GM12872 (cell line): ENCODE measurements at regions not wholly inside any gene's neighbourhood (a gene's known extent, or its start where the extent isn't known, plus 50 kb on each side); places are given as distances from the start of the nearest gene placed in this dataset.

ENCODE experiments used
- TF ChIP-seq, protein P1 (sequence below): IDR thresholded peaks from 3 replicates; pipeline ENCODE4 v1.5.1; 2011; ENCODE audit warnings: low read depth, mild to moderate bottlenecking, low read length, moderate library complexity; ENCODE audit not compliant: insufficient read depth

DNA sequence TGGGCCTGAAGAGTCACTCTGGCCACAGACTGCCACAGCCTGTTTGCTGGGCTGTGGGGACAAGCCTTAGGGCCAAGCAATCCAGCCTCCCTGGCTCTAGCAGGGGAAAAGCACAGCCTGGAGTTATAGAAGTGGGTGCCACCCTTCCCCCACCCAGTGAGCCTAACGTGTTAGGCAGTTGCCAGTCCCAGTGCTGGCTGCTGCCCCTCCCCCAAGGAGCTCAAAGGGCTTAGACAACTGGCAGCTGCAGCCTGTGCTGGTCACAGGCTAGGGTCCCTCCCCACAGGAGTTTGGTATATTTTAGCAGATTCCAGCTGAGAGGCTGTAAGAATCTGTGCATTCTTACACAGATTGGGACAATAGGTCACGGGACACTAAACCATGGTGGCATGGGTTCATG, 370.3 kb upstream of the FGF16 start:
- TF ChIP-seq, protein P1, sequence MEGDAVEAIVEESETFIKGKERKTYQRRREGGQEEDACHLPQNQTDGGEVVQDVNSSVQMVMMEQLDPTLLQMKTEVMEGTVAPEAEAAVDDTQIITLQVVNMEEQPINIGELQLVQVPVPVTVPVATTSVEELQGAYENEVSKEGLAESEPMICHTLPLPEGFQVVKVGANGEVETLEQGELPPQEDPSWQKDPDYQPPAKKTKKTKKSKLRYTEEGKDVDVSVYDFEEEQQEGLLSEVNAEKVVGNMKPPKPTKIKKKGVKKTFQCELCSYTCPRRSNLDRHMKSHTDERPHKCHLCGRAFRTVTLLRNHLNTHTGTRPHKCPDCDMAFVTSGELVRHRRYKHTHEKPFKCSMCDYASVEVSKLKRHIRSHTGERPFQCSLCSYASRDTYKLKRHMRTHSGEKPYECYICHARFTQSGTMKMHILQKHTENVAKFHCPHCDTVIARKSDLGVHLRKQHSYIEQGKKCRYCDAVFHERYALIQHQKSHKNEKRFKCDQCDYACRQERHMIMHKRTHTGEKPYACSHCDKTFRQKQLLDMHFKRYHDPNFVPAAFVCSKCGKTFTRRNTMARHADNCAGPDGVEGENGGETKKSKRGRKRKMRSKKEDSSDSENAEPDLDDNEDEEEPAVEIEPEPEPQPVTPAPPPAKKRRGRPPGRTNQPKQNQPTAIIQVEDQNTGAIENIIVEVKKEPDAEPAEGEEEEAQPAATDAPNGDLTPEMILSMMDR: no peak

DNA sequence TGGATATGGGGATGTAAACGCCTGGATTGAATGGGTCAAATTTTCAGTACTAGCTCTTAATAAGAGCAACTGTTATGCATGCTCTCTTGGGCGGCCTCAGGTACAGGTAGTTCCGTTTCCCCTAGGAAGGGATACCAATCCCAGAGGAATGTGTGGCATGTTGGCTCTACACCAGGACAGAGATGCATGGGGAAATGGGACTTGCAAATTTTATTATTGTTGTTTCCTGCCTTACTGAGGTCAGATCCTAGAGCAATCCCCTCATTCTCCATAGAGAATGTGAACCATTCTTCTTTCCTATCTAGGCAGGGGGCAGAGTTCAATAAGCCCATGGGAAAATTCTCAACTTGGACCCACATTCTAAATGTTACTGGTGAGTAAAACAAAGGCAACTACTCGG, 361.8 kb upstream of the FGF16 start:
- TF ChIP-seq, protein P1: no peak

DNA sequence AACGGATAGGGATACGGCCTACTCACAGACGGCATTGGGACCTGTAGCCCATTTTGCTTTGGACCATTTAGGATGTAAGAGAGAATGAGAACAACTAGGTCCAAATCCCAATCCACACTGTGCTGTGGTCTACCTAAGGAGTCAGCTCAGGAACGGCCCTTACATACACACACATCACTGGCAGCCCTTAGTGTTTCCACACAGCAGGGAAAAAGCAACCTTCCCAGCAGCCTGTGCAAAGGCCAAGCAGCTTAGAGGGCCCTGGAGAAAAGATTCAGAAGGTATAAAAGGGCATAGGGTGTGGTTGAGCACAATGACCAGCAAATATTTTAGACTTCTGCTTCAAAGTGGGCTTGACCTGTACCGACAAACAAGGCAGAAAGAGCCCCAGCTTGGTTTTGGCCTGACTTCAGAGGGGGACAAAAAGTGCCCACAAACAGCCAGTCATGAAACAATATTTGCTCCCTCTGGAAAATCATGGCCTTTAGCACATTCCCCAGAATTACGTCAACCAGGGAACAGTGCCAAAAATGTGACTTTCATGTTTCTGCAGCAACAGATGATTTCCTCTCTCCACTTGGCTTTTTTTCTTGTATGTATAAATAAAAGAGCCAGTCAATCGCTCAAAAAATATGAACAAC, 359.5 kb upstream of the FGF16 start:
- TF ChIP-seq, protein P1: no peak

DNA sequence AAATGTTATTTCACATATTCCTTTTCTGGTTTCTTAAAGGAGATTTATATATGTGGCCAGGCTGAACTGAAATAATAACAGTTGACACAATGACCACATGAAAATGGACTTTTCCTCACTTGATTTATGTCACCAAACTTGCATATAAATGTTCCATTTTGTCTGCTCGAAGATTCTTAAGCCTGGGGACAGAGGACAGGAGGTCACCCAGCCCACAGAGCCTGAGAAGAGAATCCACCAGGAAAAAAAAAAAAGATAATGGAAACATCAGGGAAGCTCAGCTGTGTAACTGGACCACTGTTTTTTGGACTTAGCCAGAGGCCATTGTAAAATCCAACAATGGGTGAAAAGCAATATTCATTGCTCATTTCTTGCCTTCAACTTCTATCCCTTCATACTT, 359.0 kb upstream of the FGF16 start:
- TF ChIP-seq, protein P1: no peak

DNA sequence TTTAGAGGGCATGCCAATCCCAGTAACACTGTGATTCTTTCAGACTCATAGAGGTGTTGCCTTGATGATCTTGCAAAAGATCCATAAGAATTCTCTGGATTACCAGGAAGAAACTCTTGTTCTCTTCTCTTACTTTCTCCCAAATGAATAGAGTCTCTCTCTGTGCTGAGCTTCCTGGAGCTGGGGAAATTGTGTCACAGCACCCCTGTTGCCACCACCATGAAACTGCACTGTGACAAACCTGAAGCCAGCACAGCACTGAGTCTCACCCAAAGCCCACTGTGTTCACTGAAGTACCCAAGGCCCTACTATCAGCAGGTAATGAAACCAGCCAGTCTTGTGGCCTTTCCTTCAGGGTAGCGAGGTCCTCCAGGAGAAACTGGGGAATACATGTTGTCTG, 332.7 kb upstream of the FGF16 start:
- TF ChIP-seq, protein P1: no peak

DNA sequence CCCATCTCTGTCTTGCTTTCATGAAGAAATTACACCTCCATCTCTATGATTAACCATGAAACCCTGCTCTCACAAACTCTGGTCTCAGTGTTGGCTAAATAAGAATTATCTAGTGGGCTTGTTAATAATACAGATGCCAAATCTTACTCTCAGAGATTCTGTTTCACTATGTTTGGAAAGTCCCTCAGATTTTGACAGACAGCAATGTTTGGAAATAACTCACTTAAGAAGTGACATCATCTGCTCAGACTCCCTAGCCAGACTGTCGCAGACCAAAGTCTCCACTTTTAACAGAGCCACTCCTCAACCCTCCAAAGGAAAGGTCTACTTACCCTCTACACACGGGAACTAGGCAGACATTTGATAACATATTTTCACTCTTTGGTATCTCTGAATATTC, 328.5 kb upstream of the FGF16 start:
- TF ChIP-seq, protein P1: no peak

DNA sequence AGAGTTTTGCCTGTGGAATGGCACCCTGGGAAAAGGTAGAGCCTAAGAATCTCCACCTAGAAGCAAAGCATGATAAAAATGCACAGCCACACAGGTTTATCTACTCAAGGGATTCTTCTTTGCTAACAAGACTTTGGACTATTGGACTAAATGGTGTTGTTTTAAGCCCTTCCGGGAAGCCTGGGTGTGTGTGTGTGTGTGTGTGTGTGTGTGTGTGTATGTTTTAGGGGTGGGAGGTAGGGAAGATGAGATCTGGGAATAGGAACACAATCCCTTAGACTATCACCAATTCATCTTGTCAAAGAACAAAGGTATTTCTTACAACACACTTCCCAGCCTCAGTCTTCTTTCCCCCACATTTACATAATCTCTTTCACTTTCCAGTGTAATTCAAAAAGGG, 327.5 kb upstream of the FGF16 start:
- TF ChIP-seq, protein P1: no peak
